Stimulated activated CD4-positive, alpha-beta T cell treated with anti-CD3 and anti-CD28 coated beads, Interleukin-15, amount 100 ng/mL, for 24 hours (primary cell): ENCODE measurements at regions not wholly inside any gene's neighbourhood (a gene's known extent, or its start where the extent isn't known, plus 50 kb on each side); places are given as distances from the start of the nearest gene placed in this dataset.
"Not testable (repeated sequence)": the region's sequence is repeated elsewhere in the genome, so short reads cannot be mapped to it uniquely, and the experiment has no call there.

ENCODE experiments used
- DNase-seq: peaks from one replicate; pipeline ENCODE4 v3.0.0-alpha.2; 2020

DNA sequence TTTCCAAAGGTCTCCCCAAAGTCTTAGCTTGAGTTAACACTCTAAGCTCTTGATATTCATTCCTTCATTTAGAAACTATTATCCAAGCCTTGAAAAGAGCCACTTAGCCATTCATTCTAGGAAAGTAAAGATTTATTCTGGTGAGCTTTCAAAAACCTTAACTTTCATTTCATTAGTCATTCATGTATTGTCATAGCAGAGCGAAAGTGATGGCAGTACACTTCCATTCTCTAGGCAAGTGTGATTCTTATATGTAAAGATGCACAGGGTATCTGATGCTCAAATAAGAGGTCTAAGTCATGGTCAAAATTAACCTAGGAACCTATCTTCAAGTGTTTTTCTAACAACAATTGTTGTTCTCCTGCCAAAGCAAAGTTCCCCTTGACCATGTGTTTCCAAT, 553.0 kb upstream of the FANCL start:
- DNase-seq = no peak

DNA sequence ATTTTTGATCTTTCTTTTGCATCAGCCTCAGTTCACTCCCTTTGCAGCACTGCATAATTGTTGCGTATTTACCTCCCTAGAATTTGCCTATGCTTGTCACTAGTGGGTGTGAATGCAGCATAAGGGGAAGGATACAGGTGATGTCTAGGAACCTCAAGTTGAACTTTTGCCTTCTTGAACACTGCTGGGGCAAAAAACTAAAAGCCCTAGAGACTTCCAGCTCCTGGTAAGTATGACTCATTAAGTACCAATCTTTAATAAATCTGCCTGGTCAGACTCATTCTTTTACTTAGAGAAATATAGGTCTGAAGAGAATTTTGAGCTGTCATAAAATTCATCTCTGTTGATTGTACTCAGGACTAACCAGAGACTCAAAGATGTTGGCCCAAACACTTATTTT, 547.3 kb upstream of the FANCL start:
- DNase-seq = no peak

- DNase-seq = no peak
Measured at GRCh38 chr2:58770846-58771245, 529.7 kb upstream of the FANCL start.

GRCh38 chr2:58769864-58770234, 528.7 kb upstream of the FANCL start:
- DNase-seq = no peak

DNA sequence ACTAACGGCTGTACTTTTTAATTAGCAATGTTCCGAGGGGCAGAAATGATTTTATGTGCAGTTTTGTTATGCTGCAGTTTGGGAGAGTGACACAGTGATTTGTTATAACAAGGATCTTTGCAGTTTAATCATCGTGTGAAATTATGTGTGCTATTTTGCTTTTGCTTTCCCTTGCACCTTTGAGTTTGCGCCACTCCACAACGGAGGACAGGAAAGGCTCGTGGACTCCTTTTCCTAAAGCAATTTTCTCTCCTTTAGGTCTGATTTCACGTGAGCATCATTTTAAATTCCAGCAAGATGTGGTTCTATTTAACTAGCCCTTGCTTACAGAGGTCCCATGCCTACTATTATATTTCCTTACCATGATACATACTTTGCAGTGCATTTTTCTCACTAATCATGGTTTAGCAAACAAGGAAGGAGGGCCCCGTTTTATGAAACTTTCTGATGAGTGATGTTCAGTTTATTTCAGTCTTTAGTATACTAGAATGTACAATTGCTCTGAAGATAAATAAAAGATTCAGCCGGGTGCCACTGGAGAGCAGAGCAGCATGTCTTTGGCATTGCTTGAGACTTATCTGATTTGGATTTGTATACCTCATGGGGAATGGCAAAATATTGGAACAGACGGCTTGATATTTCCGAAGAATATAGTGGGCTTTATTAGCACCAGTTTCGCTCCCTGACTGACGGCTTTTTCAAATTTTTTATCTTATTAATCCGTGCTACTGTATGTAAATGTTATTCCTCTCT, 528.2 kb upstream of the FANCL start:
- no peak for DNase-seq

GRCh38 chr2:58768715-58769080, 527.6 kb upstream of the FANCL start:
- no peak for DNase-seq

DNA sequence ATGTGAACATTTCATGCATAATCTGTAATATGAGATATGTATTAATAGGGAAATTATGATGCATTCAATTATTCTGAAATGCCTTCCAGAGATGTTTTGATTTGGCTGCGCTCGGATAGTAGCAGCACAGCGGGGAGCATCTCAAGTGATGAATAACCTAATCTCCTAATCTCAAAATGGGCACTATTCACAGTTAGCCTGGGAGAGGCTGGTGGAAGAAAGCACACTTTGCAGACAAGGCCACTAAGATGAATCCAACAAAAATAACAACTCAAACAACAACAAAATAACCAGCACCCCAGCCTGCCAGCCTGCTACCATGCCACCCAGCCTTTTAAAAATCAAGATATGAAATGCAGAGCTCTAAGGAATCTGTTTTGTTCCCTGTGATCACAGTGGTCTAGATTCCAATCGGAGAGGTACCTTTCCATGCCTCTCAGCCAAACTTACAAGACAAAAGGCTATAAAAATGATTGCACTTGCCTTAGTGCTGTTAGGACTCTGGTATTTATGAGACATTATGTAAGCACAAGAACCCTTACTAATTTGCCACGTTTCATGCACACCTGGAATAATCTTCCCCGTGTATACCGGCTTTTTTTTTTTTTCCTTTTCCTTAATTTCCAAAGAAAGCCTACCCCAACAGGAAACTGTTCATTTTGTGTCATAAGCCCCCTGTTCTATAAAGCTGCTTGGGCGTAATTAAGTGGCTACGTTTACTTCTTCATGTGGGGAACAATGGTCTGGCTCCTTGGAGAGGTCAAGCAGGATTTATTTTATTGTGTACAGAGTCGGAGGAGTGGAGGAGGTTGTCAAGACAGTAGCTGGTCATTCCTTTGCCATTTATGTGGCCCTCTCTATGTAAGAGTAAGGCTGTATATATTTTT, 526.9 kb upstream of the FANCL start:
- no peak for DNase-seq

GRCh38 chr2:58764338-58765104, 523.4 kb upstream of the FANCL start:
- no peak for DNase-seq

DNA sequence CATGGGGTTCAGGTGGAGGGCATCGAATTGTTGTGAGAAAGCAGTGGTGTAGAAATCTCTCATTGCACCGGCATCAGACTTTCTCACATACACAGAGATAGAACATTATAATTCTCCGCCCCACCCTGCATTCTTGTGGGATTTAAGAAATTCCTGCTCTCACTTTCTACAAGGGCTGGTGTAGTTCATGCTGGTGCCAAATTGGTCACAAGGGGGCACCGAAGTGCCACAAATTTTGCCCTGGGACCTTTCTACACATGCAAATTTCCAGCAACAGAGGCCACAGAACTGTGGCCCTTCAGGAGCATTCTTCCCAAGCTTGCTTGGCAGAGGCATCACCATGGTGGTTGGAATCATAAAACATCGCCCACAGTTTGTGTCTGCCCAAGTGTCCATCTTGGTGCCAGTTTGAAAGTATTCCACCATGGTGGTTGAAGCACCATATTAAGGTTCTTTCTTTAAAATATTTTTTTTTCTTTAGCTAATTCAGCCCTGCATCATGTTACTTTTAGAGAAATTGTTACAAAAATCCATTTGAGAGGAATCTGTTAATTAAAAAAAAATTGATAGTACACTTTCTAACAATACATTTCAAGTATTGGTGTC, 521.2 kb upstream of the FANCL start:
- DNase-seq = peak; percentile 31

DNA sequence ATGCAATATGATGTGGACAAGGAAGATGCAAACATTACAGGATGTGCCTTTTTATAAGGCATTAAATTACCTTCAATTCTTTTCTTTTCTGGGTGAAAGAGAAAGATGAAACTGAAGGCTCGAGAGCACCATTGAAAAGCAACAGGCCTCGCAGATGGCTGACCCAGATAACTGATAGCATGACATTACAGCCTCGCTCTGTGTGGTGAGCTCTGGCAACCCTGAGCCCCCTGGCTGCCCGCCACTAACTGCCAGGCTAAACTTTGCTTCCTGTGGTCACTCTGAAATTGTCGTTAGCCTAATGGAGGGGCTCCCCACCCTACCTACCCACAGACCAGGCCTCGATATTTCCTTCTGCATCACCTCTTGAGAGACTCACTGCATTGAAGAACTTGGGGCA, 516.8 kb upstream of the FANCL start:
- no peak for DNase-seq

DNA sequence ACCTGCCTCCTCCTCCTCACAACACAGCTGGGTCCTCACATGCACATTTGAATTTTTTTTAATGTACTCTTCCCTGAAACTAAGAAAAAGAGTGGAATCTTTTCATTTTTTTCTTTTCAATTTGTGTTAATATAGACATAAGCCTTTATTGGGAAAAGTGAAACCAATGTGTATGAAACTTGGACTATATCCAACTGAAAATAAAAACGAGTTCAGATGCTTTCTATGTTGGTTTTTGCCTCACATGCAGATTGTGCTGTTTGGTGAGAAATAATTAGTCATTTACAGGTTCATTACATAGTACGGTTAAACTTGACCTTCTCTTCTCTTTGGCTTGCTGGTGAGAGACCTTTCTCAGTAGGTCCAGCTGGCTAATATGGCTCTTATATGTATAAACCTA, 515.2 kb upstream of the FANCL start:
- DNase-seq = no peak

- not testable (repeated sequence) for DNase-seq
Measured at GRCh38 chr2:58752507-58752906, 511.4 kb upstream of the FANCL start.

DNA sequence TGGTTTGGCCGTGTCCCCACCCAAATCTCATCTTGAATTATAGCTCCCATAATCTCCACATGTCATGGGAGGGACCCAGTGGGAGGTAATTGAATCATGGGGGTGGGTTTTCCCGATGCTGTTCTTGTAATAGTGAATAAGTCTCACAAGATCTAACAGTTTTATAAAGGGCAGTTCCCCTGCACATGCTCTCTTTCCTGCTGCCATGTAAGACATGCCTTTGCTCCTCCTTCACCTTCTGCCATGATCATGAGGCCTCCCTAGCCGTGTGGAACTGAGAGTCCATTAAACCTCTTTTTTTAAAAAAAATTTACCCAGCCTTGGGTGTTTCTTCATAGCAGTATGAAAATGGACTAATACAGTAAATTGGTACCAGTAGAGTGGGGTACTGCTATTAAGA, 510.6 kb upstream of the FANCL start:
- not testable (repeated sequence) for DNase-seq

- DNase-seq = no peak
Measured at GRCh38 chr2:58749041-58749440, 507.9 kb upstream of the FANCL start.

GRCh38 chr2:58745334-58745733, 504.2 kb upstream of the FANCL start:
- not testable (repeated sequence) for DNase-seq

DNA sequence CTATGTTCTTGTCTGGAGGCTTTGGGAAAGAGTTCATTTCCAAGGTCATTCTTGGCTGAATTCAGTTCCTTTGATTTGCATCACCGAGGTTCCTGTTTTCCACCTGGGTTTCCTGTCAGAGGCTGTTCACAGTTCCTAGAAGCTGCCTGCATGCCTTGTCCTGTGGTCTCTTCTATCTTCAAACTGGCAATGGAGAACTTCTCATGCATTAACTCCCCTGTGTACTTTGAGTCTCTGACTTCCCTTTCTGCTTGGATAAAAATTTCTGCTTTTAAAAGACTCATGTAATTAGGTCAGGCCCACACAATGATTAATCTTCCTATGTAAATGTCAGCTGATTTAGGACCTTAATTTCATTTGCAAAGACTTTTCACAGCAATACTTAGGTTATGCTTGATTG, 499.3 kb upstream of the FANCL start:
- no peak for DNase-seq

- no peak for DNase-seq
Measured at GRCh38 chr2:58739033-58739432, 497.9 kb upstream of the FANCL start.

GRCh38 chr2:58734365-58734764, 493.2 kb upstream of the FANCL start:
- no peak for DNase-seq

GRCh38 chr2:58732999-58733398, 491.9 kb upstream of the FANCL start:
- no peak for DNase-seq

DNA sequence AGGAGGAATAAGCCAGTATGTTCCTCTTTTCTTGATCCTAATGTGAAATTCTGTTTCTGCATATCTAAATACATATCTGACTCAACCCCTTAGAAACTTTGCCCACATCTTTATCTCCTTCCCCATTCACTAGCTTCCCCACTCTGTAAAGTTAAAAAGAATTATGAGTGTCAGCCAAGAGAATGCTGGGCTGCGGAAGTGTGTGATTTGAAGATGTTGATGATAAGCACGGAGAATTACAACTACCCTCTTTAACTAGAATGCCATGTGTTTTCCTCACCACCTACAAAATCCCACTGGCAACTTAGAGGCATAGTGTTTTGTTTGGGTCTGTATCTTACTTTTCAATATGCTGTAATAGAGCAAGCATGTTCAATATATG, 490.4 kb upstream of the FANCL start:
- DNase-seq = no peak

DNA sequence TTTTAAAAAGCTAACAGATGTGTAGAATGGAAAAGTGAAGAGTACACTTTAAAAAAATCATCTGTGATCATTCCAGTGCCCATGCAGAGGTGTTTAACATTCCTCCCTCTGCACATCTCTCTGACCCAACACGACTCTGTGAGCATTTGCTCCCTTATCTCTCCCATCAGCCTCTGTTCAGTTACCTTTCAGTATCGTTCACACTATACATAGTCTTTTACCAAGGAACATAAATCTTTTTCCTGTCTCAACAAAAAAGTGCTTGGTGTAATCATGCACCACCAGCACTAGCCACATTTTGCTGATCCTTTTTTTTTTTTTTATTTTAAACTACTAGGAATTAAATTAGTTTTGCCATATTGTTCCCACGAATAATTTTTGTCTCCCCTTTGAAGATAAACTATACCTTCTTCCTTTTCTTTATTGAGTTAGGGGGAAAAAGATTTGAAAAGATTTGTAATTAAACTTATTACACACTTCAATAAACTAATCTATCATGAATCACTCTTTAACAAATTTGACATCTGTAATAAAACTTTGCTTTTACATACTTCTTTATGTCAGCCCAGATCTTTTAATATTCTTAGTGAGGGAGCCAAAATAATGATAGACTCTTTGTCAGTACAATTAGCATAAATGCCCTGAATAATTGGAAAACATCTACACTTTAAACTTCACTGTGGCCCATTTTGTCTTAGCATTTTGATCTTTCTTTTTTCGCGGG, 489.8 kb upstream of the FANCL start:
- DNase-seq = no peak

GRCh38 chr2:58727981-58728656, 487.0 kb upstream of the FANCL start:
- DNase-seq = no peak
